H9 (cell line): ENCODE measurements at regions not wholly inside any gene's neighbourhood (a gene's known extent, or its start where the extent isn't known, plus 50 kb on each side); places are given as distances from the start of the nearest gene placed in this dataset.

Experiments
- DNase-seq: peaks from one replicate; pipeline ENCODE4 v3.0.0-alpha.2; 2017
- H2AFZ ChIP-seq: one replicate; pipeline ENCODE4 v1.6.1; 2013; ENCODE audit warnings: mild to moderate bottlenecking, low read length, control low read depth, moderate library complexity
- H2AK5ac ChIP-seq: 2 replicates; pipeline ENCODE4 v1.6.1; 2013; ENCODE audit warnings: low read length, control low read depth, mixed read lengths; ENCODE audit not compliant: insufficient read length
- H2BK120ac ChIP-seq: one replicate; pipeline ENCODE4 v1.6.1; 2013; ENCODE audit warnings: low read depth, mild to moderate bottlenecking, low read length, control low read depth, inconsistent platforms; ENCODE audit not compliant: poor library complexity, severe bottlenecking
- H2BK12ac ChIP-seq: 2 replicates; pipeline ENCODE4 v1.6.1; 2013; ENCODE audit warnings: low read length, control low read depth, mixed read lengths, low read depth; ENCODE audit not compliant: insufficient read length
- H2BK15ac ChIP-seq: 2 replicates; pipeline ENCODE4 v1.6.1; 2013; ENCODE audit warnings: low read depth, low read length, control low read depth
- H2BK20ac ChIP-seq: one replicate; pipeline ENCODE4 v1.6.1; 2013; ENCODE audit warnings: low read depth, mild to moderate bottlenecking, low read length, control low read depth, inconsistent platforms; ENCODE audit not compliant: poor library complexity, severe bottlenecking
- H2BK5ac ChIP-seq: 2 replicates; pipeline ENCODE4 v1.6.1; 2013; ENCODE audit warnings: low read length, control low read depth, mixed read lengths; ENCODE audit not compliant: insufficient read length
- H3K14ac ChIP-seq: 2 replicates; pipeline ENCODE4 v1.6.1; 2013; ENCODE audit warnings: low read length, control low read depth; ENCODE audit not compliant: insufficient read depth
- H3K18ac ChIP-seq: 2 replicates; pipeline ENCODE4 v1.6.1; 2013; ENCODE audit warnings: low read depth, mild to moderate bottlenecking, mixed read lengths, low read length, control low read depth; ENCODE audit not compliant: insufficient read length
- H3K23ac ChIP-seq: 2 replicates; pipeline ENCODE4 v1.6.1; 2013; ENCODE audit warnings: low read length, control low read depth, mixed read lengths, low read depth; ENCODE audit not compliant: insufficient read length
- H3K23me2 ChIP-seq: 2 replicates; pipeline ENCODE4 v1.6.1; 2013; ENCODE audit warnings: low read depth, mild to moderate bottlenecking, mixed read lengths, low read length, control low read depth; ENCODE audit not compliant: insufficient read length, poor library complexity, severe bottlenecking
- H3K27ac ChIP-seq: 2 replicates; pipeline ENCODE4 v1.5.1; 2013; ENCODE audit warnings: low read length, control low read depth, mixed read lengths, low read depth; ENCODE audit not compliant: insufficient read length
- H3K27me3 ChIP-seq: 2 replicates; pipeline ENCODE4 v1.6.1; 2013; ENCODE audit warnings: low read length, control low read depth, inconsistent platforms; ENCODE audit not compliant: insufficient read depth
- H3K4ac ChIP-seq: 2 replicates; pipeline ENCODE4 v1.6.1; 2013; ENCODE audit warnings: low read depth, mild to moderate bottlenecking, control low read depth, inconsistent platforms, low read length, moderate library complexity
- H3K4me1 ChIP-seq: 2 replicates; pipeline ENCODE4 v1.6.1; 2013; ENCODE audit warnings: low read length, control low read depth, inconsistent platforms; ENCODE audit not compliant: insufficient read depth
- H3K4me2 ChIP-seq: 2 replicates; pipeline ENCODE4 v1.6.1; 2013; ENCODE audit warnings: low read length, control low read depth, mixed read lengths; ENCODE audit not compliant: insufficient read length, insufficient read depth
- H3K56ac ChIP-seq: 2 replicates; pipeline ENCODE4 v1.6.1; 2013; ENCODE audit warnings: low read depth, mild to moderate bottlenecking, mixed read lengths, low read length, control low read depth; ENCODE audit not compliant: insufficient read length
- H3K79me1 ChIP-seq: 2 replicates; pipeline ENCODE4 v1.6.1; 2013; ENCODE audit warnings: low read depth, mild to moderate bottlenecking, moderate library complexity, low read length, control low read depth, inconsistent platforms; ENCODE audit not compliant: insufficient read depth, poor library complexity, severe bottlenecking
- H3K79me2 ChIP-seq: 2 replicates; pipeline ENCODE4 v1.6.1; 2013; ENCODE audit warnings: low read length, control low read depth, inconsistent platforms; ENCODE audit not compliant: insufficient read depth
- H3K9ac ChIP-seq: 2 replicates; pipeline ENCODE4 v1.6.1; 2013; ENCODE audit warnings: low read length, control low read depth, mixed read lengths; ENCODE audit not compliant: insufficient read length; ENCODE audit errors: extremely low read depth
- H3K9me3 ChIP-seq: one replicate; pipeline ENCODE4 v1.6.1; 2013; ENCODE audit warnings: low read depth, low read length, inconsistent platforms; ENCODE audit not compliant: control insufficient read depth
- H3T11ph ChIP-seq: one replicate; pipeline ENCODE4 v1.6.1; 2013; ENCODE audit warnings: mild to moderate bottlenecking, low read length, control low read depth, inconsistent platforms
- H4K20me1 ChIP-seq: one replicate; pipeline ENCODE4 v1.6.1; 2013; ENCODE audit not compliant: control insufficient read depth, insufficient read length, insufficient read depth
- H4K5ac ChIP-seq: 2 replicates; pipeline ENCODE4 v1.6.1; 2013; ENCODE audit warnings: low read depth, mild to moderate bottlenecking, mixed read lengths, low read length, control low read depth; ENCODE audit not compliant: insufficient read length
- H4K8ac ChIP-seq: replicated peaks from 2 replicates; pipeline ENCODE4 v1.6.1; 2013; ENCODE audit warnings: low read length, control low read depth, mixed read lengths, low read depth; ENCODE audit not compliant: insufficient read length
- H4K91ac ChIP-seq: 2 replicates; pipeline ENCODE4 v1.6.1; 2013; ENCODE audit warnings: low read depth, mild to moderate bottlenecking, moderate library complexity, mixed read lengths, low read length, control low read depth; ENCODE audit not compliant: insufficient read length
- H3K27ac Mint-ChIP-seq, 3 experiments: 2 replicates in 2 of 3; 3 replicates in 1 of 3; pipeline ENCODE4 v1.8.0; 2020 to 2021; ENCODE audit warnings: mixed read lengths in 3 of 3, mild to moderate bottlenecking in 1 of 3, moderate library complexity in 1 of 3
- H3K27me3 Mint-ChIP-seq: 2 replicates; pipeline ENCODE4 v1.8.0; 2021; ENCODE audit warnings: low read depth, mild to moderate bottlenecking, moderate library complexity, mixed read lengths
- H3K36me3 Mint-ChIP-seq, 3 experiments: 2 replicates in 2 of 3; 3 replicates in 1 of 3; pipeline ENCODE4 v1.8.0; 2020 to 2021; ENCODE audit warnings: low read depth in 3 of 3, mixed read lengths in 3 of 3; ENCODE audit not compliant: insufficient read depth in 1 of 3
- H3K4me1 Mint-ChIP-seq, 2 experiments: 2 replicates each; pipeline ENCODE4 v1.8.0; 2020; ENCODE audit warnings: mixed read lengths in 2 of 2
- H3K4me3 Mint-ChIP-seq, 2 experiments: 2 replicates in 1 of 2; 3 replicates in 1 of 2; pipeline ENCODE4 v1.8.0; 2020 to 2021; ENCODE audit warnings: mild to moderate bottlenecking in 2 of 2, mixed read lengths in 2 of 2, moderate library complexity in 1 of 2
- H3K9me3 Mint-ChIP-seq, 2 experiments: 2 replicates in 1 of 2; 3 replicates in 1 of 2; pipeline ENCODE4 v1.8.0; 2020; ENCODE audit warnings: mild to moderate bottlenecking in 2 of 2, mixed read lengths in 2 of 2, moderate library complexity in 1 of 2
- CTCF ChIP-seq: fragments of 200-600 bp; sonication (generic); conservative IDR thresholded peaks from 3 replicates; pipeline ENCODE4 v1.8.0; 2021; ENCODE audit warnings: antibody characterized with exemption, mild to moderate bottlenecking
- WGBS: extraction: QIAGEN DNeasy Blood & Tissue Kit; methylation state at CpG from one replicate; pipeline ENCODE4 v1.1.7; 2013; ENCODE audit warnings: missing lambda C conversion rate, low lambda C conversion rate, mixed read lengths; ENCODE audit not compliant: insufficient read length; ENCODE audit errors: extremely low coverage; 5-methylcytosine and 5-hydroxymethylcytosine counted together

- H2BK15ac ChIP-seq = no peak overlapping the region
- Mint-ChIP-seq H3K36me3 (no peaks in the 10 kb centered on the region; a peak in 1 of 7 replicates), H3K4me3 (no peak overlapping the region), H3K4me1 (no peaks in the 10 kb centered on the region), H3K27me3 (no peaks in the 10 kb centered on the region; the same call in 1 of the 2 replicates), H3K27ac (no peak overlapping the region), H3K9me3 (no peaks in the 10 kb centered on the region; a peak in 1 of 5 replicates)
- H2AK5ac ChIP-seq = no peak overlapping the region
- no peak overlapping the region for H2BK20ac ChIP-seq
- H3K27ac ChIP-seq = no peak overlapping the region
- no peaks in the 10 kb centered on the region for H3K79me1 ChIP-seq
- no peak overlapping the region for H4K8ac ChIP-seq
- no peak overlapping the region for H2BK5ac ChIP-seq
- no peak overlapping the region for H3T11ph ChIP-seq
- no peak for DNase-seq
- no peaks in the 10 kb centered on the region for H3K9me3 ChIP-seq
- no peaks in the 10 kb centered on the region for H3K79me2 ChIP-seq
- no peaks in the 10 kb centered on the region for H3K4me1 ChIP-seq
- H3K4ac ChIP-seq = no peak overlapping the region
- H4K5ac ChIP-seq = no peak overlapping the region
- H3K23me2 ChIP-seq = no peaks in the 10 kb centered on the region
- H3K4me2 ChIP-seq = no peak overlapping the region
- no peak overlapping the region for H3K56ac ChIP-seq
- no peak overlapping the region for H2AFZ ChIP-seq
- no peak overlapping the region for H2BK12ac ChIP-seq
- H3K23ac ChIP-seq = no peak overlapping the region
- H3K27me3 ChIP-seq = no peaks in the 10 kb centered on the region
- no peaks in the 10 kb centered on the region for H4K20me1 ChIP-seq
- TF ChIP-seq CTCF = no peak
- WGBS = no CpG with 5 or more reads among the region's 4 CpGs
- H3K14ac ChIP-seq = no peak overlapping the region
- H3K18ac ChIP-seq = no peak overlapping the region
- no peak overlapping the region for H2BK120ac ChIP-seq
- no peak overlapping the region for H4K91ac ChIP-seq
- no peak overlapping the region for H3K9ac ChIP-seq
Observed at GRCh38 chr6:104421650-104422049, 438.1 kb downstream of the HACE1 start.
